Stimulated activated memory B cell treated with anti-CD40 and anti-IgM and Interleukin-4, amounts not matched to agents 10 μg/mL and 1 μg/mL and 100 μg/mL, for 72 hours (primary cell): ENCODE measurements at regions not wholly inside any gene's neighbourhood (a gene's known extent, or its start where the extent isn't known, plus 50 kb on each side); places are given as distances from the start of the nearest gene placed in this dataset.
A peak's percentile ranks its signal among the peaks of the same experiment; 100 is the strongest.

Experiments
- ATAC-seq: fragments of 150-1000 bp; cut with Tn5 transposase; 2 replicates; pipeline ENCODE4 v1.10.0; 2021
- H3K27ac Mint-ChIP-seq: one replicate; pipeline ENCODE4 v1.8.0; 2022; ENCODE audit warnings: mild to moderate bottlenecking, mixed read lengths
- H3K27me3 Mint-ChIP-seq: one replicate; pipeline ENCODE4 v1.8.0; 2022; ENCODE audit warnings: mixed read lengths
- H3K36me3 Mint-ChIP-seq: one replicate; pipeline ENCODE4 v1.8.0; 2022; ENCODE audit warnings: mixed read lengths
- H3K4me1 Mint-ChIP-seq: one replicate; pipeline ENCODE4 v1.8.0; 2022; ENCODE audit warnings: mixed read lengths
- H3K4me3 Mint-ChIP-seq: one replicate; pipeline ENCODE4 v1.8.0; 2022; ENCODE audit warnings: mild to moderate bottlenecking, moderate library complexity, mixed read lengths
- H3K9me3 Mint-ChIP-seq: one replicate; pipeline ENCODE4 v1.8.0; 2022; ENCODE audit warnings: mixed read lengths

- no peaks in the 10 kb centered on the region for H3K9me3 Mint-ChIP-seq
- no peak for ATAC-seq
- H3K27me3 Mint-ChIP-seq = no peaks in the 10 kb centered on the region
- H3K4me1 Mint-ChIP-seq = no peaks in the 10 kb centered on the region
- H3K27ac Mint-ChIP-seq = no peak overlapping the region
- H3K36me3 Mint-ChIP-seq = no peaks in the 10 kb centered on the region
- H3K4me3 Mint-ChIP-seq = no peak overlapping the region
Measured at GRCh38 chr3:23644099-23644498, 161.7 kb upstream of the UBE2E1 start.

DNA sequence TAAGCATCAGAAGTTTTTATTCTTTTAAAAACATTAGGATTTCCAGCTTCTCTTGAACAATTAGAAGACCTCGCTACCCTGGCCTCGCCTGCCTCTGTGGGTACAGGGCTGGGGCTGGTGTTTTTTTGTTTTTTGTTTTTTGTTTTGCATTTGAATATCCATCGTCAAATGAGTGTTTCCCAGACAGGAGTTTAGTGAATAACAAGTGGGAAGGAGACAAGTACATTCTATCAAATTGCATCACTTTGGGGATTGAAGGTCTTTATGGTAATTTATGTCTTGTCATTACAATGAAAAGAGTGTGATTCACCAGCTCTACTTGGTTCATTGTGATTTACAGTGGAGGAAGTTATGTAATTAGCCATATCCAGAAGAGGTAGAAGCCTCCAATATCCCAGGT is 161.1 kb upstream of the UBE2E1 start:
- Mint-ChIP-seq H3K36me3 (no peaks in the 10 kb centered on the region), H3K4me3 (no peak overlapping the region), H3K27me3 (no peaks in the 10 kb centered on the region), H3K27ac (no peak overlapping the region), H3K9me3 (no peaks in the 10 kb centered on the region), H3K4me1 (no peaks in the 10 kb centered on the region)
- no peak for ATAC-seq

- Mint-ChIP-seq H3K4me3 (no peak overlapping the region), H3K36me3 (no peaks in the 10 kb centered on the region), H3K27me3 (no peaks in the 10 kb centered on the region), H3K4me1 (peaks cover 8% of the 10 kb centered on the region), H3K9me3 (no peaks in the 10 kb centered on the region), H3K27ac (no peak overlapping the region)
- no peak for ATAC-seq
Measured at GRCh38 chr3:23645533-23646183, 160.1 kb upstream of the UBE2E1 start.

- Mint-ChIP-seq H3K9me3 (no peaks in the 10 kb centered on the region), H3K27ac (no peak overlapping the region), H3K27me3 (no peaks in the 10 kb centered on the region), H3K4me1 (peaks cover 12% of the 10 kb centered on the region), H3K36me3 (no peaks in the 10 kb centered on the region), H3K4me3 (no peak overlapping the region)
- ATAC-seq = no peak
Measured at GRCh38 chr3:23646184-23646920, 159.4 kb upstream of the UBE2E1 start.

DNA sequence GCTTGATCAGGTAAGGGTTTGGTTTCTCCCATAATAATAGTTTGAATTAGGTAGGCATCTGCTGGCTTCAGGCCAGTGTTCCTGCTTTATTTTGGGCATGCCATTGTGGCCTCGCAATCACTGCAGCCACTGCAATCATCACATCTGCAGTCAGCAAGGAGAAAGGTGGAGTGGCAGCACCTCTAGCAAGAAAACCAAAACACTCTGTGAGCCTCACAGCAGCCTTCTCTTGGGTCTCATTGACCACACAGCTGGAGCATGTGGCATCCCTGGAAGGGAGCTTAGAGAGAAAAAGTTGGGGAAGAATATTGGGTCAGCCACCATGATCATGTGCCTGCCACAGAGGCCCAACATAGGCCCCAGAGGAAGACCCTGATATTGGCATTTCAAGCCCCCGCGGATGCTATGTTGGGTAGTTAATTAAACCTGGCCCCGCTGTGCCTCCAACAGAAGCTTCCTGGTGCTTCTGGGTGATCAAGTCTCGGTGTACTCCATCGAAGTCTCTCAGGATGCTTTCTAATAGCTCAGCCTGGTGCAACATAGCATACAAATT is 158.0 kb upstream of the UBE2E1 start:
- no peaks in the 10 kb centered on the region for H3K36me3 Mint-ChIP-seq
- no peak overlapping the region for H3K27ac Mint-ChIP-seq
- peaks cover 12% of the 10 kb centered on the region for H3K4me1 Mint-ChIP-seq
- no peaks in the 10 kb centered on the region for H3K9me3 Mint-ChIP-seq
- ATAC-seq = no peak
- no peaks in the 10 kb centered on the region for H3K27me3 Mint-ChIP-seq
- H3K4me3 Mint-ChIP-seq = no peak overlapping the region

DNA sequence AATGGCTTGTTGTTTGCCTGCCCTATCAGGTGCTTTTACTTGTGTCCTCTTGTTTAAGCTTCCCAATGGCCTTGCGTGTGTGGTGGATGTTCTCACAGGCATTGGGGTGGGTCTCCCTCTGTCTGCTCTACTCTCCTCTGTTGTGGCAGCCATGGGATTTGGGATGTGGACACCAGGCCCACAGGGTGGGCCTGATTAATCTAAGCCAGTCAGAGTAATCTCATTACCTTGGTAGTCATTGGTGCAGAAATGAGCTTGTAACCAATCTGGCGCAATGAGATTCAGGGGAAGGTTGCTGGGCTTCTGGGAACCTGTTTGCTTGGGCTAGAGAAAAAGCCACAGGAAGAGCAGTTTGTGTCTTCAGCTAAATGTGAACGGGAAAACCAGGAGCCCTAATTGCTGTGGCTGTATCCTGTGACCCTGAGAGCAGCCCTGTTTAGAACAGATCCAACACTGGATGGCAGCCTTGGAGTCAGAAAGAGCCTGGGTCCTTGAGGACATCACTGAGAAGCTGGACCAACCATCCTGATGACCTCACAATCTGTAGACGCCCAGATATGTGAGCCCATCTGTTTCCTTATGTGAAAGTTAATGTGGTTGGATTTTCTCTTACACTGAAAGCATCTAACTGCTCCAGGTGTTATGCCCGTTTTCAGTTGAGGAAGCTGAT is 157.3 kb upstream of the UBE2E1 start:
- H3K27ac Mint-ChIP-seq = no peak overlapping the region
- no peaks in the 10 kb centered on the region for H3K27me3 Mint-ChIP-seq
- H3K4me1 Mint-ChIP-seq = peaks cover 15% of the 10 kb centered on the region
- no peaks in the 10 kb centered on the region for H3K9me3 Mint-ChIP-seq
- no peak overlapping the region for H3K4me3 Mint-ChIP-seq
- ATAC-seq = no peak
- H3K36me3 Mint-ChIP-seq = no peaks in the 10 kb centered on the region

DNA sequence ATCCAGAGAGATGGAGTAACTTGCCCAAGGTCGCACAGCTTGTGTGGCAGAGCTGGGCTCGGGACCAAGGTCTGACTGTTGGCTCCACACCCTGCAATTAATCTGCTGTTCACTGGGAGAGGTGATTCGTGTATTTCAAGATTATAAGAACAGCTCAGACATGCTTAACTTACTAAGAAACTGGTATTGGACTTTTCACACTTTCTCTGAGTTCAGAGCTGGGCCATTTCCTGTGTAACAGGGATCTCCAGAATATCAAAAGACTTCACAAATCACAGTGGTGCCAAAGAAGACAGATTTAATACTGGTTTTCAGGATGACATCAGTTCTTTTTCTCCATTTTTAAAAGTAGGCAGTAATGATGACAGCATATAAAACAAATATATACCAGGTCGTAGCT is 156.8 kb upstream of the UBE2E1 start:
- Mint-ChIP-seq H3K27ac (no peak overlapping the region), H3K4me3 (no peak overlapping the region), H3K27me3 (no peaks in the 10 kb centered on the region), H3K4me1 (peaks cover 21% of the 10 kb centered on the region), H3K36me3 (no peaks in the 10 kb centered on the region), H3K9me3 (no peaks in the 10 kb centered on the region)
- no peak for ATAC-seq

DNA sequence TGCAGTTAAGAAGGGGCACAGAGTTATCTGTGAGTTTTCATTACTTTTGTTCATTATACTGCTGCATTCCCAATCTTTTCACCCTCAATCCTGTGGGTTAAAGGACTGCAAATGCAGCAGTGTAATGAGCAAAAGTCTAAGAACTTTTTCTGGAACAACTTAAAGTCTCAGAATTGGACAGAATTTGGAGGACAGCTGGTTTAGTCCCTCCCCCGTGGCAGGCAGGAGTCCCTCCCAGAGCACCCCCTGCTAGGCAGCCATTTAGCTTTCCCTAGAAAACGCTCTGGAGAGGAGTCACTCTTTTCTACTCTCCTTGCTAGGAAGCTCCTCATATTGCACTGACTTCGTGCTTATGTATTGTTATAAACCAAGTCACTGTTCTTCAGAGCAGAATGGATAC is 156.3 kb upstream of the UBE2E1 start:
- Mint-ChIP-seq H3K27me3 (no peaks in the 10 kb centered on the region), H3K4me1 (peaks cover 25% of the 10 kb centered on the region), H3K4me3 (no peak overlapping the region), H3K27ac (no peak overlapping the region), H3K36me3 (peaks cover under 1% of the 10 kb centered on the region), H3K9me3 (no peaks in the 10 kb centered on the region)
- no peak for ATAC-seq

DNA sequence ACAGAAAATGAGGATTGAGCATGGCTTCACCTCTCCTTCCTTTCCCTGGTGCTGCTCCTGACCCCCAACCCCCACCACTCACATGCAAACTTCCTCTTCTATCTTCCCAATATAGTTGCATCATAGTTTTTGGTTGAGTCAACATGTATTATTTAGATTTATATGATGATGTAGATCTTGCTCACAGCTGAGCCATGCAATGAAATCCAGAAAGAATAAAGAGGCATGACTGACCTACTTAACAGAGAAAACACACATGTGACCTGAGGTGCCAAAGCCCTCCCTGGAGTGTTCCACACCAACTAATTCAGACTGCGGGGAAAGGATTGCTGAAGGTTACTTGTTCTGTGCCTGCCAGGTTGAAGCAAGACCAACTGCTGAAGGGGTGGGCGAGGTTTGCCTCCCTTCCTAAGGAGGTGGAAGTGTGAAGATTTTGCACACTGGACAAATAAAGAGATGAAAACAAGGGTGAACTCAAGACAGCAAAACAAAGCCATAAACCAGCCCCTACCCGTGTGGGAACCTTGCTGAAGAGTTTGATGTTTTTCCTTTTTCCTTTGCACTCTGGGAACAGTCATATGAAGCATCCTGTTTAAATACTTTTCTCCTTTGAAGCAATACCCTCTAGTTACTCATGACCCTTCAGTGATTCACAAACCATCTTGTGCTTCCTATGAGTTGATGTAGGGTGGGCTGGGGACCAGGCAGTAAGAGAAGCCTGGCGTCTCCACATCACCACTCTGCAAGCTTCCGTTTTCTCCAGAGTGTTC is 155.2 kb upstream of the UBE2E1 start:
- Mint-ChIP-seq H3K9me3 (peaks cover under 1% of the 10 kb centered on the region), H3K27me3 (no peaks in the 10 kb centered on the region), H3K4me1 (peaks cover 30% of the 10 kb centered on the region), H3K4me3 (no peak overlapping the region), H3K27ac (peak overlapping the region; percentile 42), H3K36me3 (peaks cover 5% of the 10 kb centered on the region)
- no peak for ATAC-seq

DNA sequence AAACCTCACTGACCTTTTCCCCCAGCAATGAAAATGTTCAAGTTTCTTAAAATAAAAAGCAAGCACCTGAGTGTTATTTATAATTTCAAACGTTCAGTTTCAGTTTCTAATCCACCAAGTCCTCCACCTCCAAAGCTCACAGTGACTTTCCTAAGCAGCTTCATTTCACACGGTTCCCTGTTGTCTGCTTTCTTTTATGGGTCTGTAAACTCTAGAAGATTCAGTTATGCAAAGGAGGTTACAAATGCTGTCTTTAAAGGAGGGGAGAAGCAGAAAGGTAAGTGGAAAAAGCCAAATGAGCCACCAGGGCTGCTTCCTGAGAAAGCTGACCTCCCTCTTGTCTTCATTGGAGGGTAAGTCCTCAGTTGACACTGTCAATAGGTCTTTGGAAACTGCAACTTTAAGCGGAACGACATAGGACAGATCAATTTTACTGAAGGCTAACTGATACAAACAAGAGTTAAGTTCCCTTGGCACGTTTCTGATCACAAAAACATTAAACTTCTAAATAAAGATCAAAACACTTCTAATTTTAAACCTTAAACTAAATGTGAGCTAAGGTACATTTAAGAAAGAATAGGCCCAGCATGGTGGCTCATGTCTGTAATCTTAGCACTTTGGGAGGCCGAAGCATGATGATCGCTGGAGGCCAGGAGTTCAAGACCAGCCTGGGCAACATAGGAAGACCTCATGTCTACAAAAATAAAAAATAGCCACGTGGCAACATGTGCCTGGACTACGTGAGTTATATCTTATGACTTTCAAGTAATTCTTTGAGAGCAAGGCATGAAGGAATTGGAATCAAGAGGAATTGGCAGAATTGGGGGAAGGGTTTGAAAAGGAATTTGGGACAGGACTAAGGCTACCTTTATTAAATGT is 151.9 kb upstream of the UBE2E1 start:
- ATAC-seq = peak; percentile 88
- Mint-ChIP-seq H3K9me3 (peaks cover 10% of the 10 kb centered on the region), H3K4me3 (peak overlapping the region; percentile 28), H3K4me1 (peaks cover 50% of the 10 kb centered on the region), H3K27ac (peak overlapping the region; percentile 84), H3K27me3 (no peaks in the 10 kb centered on the region), H3K36me3 (peaks cover 9% of the 10 kb centered on the region)

DNA sequence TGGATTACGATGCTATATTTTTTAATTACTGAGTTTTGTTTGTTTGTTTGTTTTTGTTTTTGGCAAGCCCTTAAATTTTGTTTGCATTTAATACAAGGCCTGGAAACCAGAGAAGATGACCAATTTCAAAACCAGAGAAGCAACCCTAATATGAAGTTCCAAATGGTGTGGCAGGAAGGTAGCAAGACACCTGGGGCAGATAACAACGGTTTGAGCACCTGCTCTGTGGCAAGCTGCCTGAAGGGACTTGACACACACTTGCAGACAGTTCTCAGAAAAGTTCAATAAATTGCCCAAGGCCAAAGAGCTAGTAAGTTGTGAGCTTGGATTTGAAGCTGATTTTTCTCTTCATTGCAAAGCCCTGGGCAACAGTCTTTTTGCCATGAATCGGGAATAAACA is 151.2 kb upstream of the UBE2E1 start:
- Mint-ChIP-seq H3K4me3 (no peak overlapping the region), H3K9me3 (peaks cover 10% of the 10 kb centered on the region), H3K36me3 (peaks cover 9% of the 10 kb centered on the region), H3K4me1 (peaks cover 57% of the 10 kb centered on the region), H3K27me3 (no peaks in the 10 kb centered on the region), H3K27ac (peak overlapping the region; percentile 84)
- peak; percentile 51 for ATAC-seq

GRCh38 chr3:23655749-23656148 is 150.0 kb upstream of the UBE2E1 start:
- H3K27me3 Mint-ChIP-seq = no peaks in the 10 kb centered on the region
- H3K9me3 Mint-ChIP-seq = peaks cover 10% of the 10 kb centered on the region
- no peak for ATAC-seq
- no peak overlapping the region for H3K4me3 Mint-ChIP-seq
- no peak overlapping the region for H3K27ac Mint-ChIP-seq
- peaks cover 9% of the 10 kb centered on the region for H3K36me3 Mint-ChIP-seq
- H3K4me1 Mint-ChIP-seq = peaks cover 58% of the 10 kb centered on the region

DNA sequence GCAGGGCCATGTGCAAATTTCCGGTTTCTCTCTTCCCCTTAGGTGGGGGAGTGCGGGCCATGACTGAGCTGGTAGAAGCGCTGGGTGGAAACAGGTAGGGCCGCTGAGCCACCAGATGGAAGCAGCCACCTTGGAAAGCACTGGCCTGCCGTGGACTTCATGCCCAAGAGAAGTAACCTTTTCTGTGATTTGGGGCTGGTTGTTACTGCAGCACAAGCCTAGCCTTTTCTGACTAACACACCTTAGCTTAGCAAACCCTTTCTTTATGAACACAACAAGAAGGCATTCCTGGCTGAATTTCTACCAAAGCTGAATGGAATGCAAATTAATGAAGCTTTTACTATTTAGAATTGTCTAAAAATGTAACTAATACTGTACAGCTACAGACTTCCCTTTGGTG is 149.6 kb upstream of the UBE2E1 start:
- no peaks in the 10 kb centered on the region for H3K27me3 Mint-ChIP-seq
- peak overlapping the region; percentile 78 for H3K27ac Mint-ChIP-seq

DNA sequence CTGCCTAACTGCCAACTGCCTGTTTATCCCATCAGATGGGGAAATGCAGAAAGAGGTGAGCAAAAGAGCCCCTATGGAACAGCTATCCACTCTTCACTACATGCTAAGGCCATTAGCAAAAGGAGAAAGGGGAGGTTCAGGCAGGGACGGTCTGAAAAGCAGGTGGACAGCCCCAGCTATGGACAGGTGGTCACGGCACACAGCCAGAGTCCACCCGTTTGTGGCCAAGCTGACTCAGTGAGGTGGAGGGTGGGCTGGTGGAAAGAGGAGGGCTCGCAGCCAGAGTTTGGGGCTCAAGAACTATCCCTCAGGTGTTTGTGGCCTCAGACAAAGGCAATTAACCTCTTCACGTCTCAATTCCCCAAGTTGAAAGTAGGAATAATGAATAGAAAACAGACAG is 148.9 kb upstream of the UBE2E1 start:
- ATAC-seq = no peak
- Mint-ChIP-seq H3K9me3 (peaks cover 10% of the 10 kb centered on the region), H3K4me1 (peaks cover 65% of the 10 kb centered on the region), H3K27me3 (no peaks in the 10 kb centered on the region), H3K36me3 (peaks cover 9% of the 10 kb centered on the region), H3K27ac (peak overlapping the region; percentile 78), H3K4me3 (no peak overlapping the region)

More for the DNA sequence above, 149.6 kb upstream of the UBE2E1 start:
- Mint-ChIP-seq H3K4me1 (peaks cover 58% of the 10 kb centered on the region), H3K36me3 (peaks cover 9% of the 10 kb centered on the region), H3K9me3 (peaks cover 10% of the 10 kb centered on the region), H3K4me3 (no peak overlapping the region)
- ATAC-seq = no peak
